ENCODE measurements at regions not wholly inside any gene's neighbourhood (a gene's known extent, or its start where the extent isn't known, plus 50 kb on each side); places are given as distances from the start of the nearest gene placed in this dataset.

GRCh38 chr7:132691201-132691600, 114.9 kb upstream of the PLXNA4 start:
- H2AFZ ChIP-seq: no peak overlapping the region
- H3K4me3 ChIP-seq: no peak overlapping the region
- POLR2A ChIA-PET (ENCODE audit: unreplicated experiment): no interaction called here
- peaks cover 93% of the 10 kb centered on the region for H3K27me3 ChIP-seq (ENCODE audit: insufficient read depth, low read depth)
- TF ChIP-seq EZH2 (IDR thresholded peaks at IDR 0.05; ENCODE audit: low read depth) (no peak), CTCF (conservative IDR thresholded peaks at IDR 0.05) (no peak)
- no peak overlapping the region for H3K4me2 ChIP-seq
- no peaks in the 10 kb centered on the region for H3F3A ChIP-seq (ENCODE audit: insufficient read depth, low read depth)
- no peaks in the 10 kb centered on the region for H3K36me3 ChIP-seq (ENCODE audit: low read depth)
- DNase-seq: no peak
- no peaks in the 10 kb centered on the region for H3K9me3 ChIP-seq (ENCODE audit: insufficient read depth, low read depth)
- intact Hi-C loops (cut with micrococcal nuclease; ENCODE audit: unreplicated experiment): no loop called here
- no peaks in the 10 kb centered on the region for H3K79me2 ChIP-seq (ENCODE audit: low read depth)
- no peak overlapping the region for H3K27ac ChIP-seq
- no peaks in the 10 kb centered on the region for H3K4me1 ChIP-seq (replicated peaks; ENCODE audit: insufficient read depth)
- CTCF ChIA-PET: no interaction called here
- H3K9me2 ChIP-seq (ENCODE audit: insufficient read depth): no peaks in the 10 kb centered on the region
- H4K20me1 ChIP-seq (ENCODE audit: insufficient read depth): no peaks in the 10 kb centered on the region
- BruUV-seq (replicated peaks): no TSS peak

- DNase-seq: no peak
- H3K79me2 ChIP-seq (ENCODE audit: low read depth): no peaks in the 10 kb centered on the region
- H3K36me3 ChIP-seq (ENCODE audit: low read depth): no peaks in the 10 kb centered on the region
- ChIA-PET POLR2A (ENCODE audit: unreplicated experiment) (no interaction called here), CTCF (no interaction called here)
- H3K27ac ChIP-seq: no peak overlapping the region
- intact Hi-C loops (cut with micrococcal nuclease; ENCODE audit: unreplicated experiment): no loop called here
- no peaks in the 10 kb centered on the region for H3F3A ChIP-seq (ENCODE audit: insufficient read depth, low read depth)
- no peak overlapping the region for H3K4me3 ChIP-seq
- 0 out of 2 replicates have a peak, but pooled peaks cover 3% of the 10 kb centered on the region for H4K20me1 ChIP-seq (ENCODE audit: insufficient read depth)
- no TSS peak for BruUV-seq (replicated peaks)
- no peak for TF ChIP-seq EZH2 (IDR thresholded peaks at IDR 0.05; ENCODE audit: low read depth)
- no peak for TF ChIP-seq CTCF (conservative IDR thresholded peaks at IDR 0.05)
- H3K9me3 ChIP-seq (ENCODE audit: insufficient read depth, low read depth): no peaks in the 10 kb centered on the region
- no peak overlapping the region for H2AFZ ChIP-seq
- no peak overlapping the region for H3K4me2 ChIP-seq
- peaks cover 99% of the 10 kb centered on the region for H3K27me3 ChIP-seq (ENCODE audit: insufficient read depth, low read depth)
- no peaks in the 10 kb centered on the region for H3K9me2 ChIP-seq (ENCODE audit: insufficient read depth)
- H3K4me1 ChIP-seq (replicated peaks; ENCODE audit: insufficient read depth): no peaks in the 10 kb centered on the region
These were observed 113.9 kb upstream of the PLXNA4 start for GRCh38 chr7:132690174-132690573.

GRCh38 chr7:132687981-132688383, 111.7 kb upstream of the PLXNA4 start:
- H3K27ac ChIP-seq: no peak overlapping the region
- H4K20me1 ChIP-seq (ENCODE audit: insufficient read depth): 0 out of 2 replicates have a peak, but pooled peaks cover 3% of the 10 kb centered on the region
- H3K9me3 ChIP-seq (ENCODE audit: insufficient read depth, low read depth): no peaks in the 10 kb centered on the region
- no peaks in the 10 kb centered on the region for H3K36me3 ChIP-seq (ENCODE audit: low read depth)
- no peaks in the 10 kb centered on the region for H3K9me2 ChIP-seq (ENCODE audit: insufficient read depth)
- no TSS peak for BruUV-seq (replicated peaks)
- TF ChIP-seq EZH2 (IDR thresholded peaks at IDR 0.05; ENCODE audit: low read depth) (no peak), CTCF (conservative IDR thresholded peaks at IDR 0.05) (no peak)
- H3K4me3 ChIP-seq: no peak overlapping the region
- POLR2A ChIA-PET (ENCODE audit: unreplicated experiment): no interaction called here
- no peaks in the 10 kb centered on the region for H3F3A ChIP-seq (ENCODE audit: insufficient read depth, low read depth)
- H2AFZ ChIP-seq: no peak overlapping the region
- no peaks in the 10 kb centered on the region for H3K79me2 ChIP-seq (ENCODE audit: low read depth)
- CTCF ChIA-PET: no interaction called here
- DNase-seq: no peak
- no peaks in the 10 kb centered on the region for H3K4me1 ChIP-seq (replicated peaks; ENCODE audit: insufficient read depth)
- H3K27me3 ChIP-seq (ENCODE audit: insufficient read depth, low read depth): peaks cover 99% of the 10 kb centered on the region
- intact Hi-C loops (cut with micrococcal nuclease; ENCODE audit: unreplicated experiment): no loop called here
- H3K4me2 ChIP-seq: no peak overlapping the region

Measured in PC-9 (cell line).